PC-3 (cell line): ENCODE measurements at regions not wholly inside any gene's neighbourhood (a gene's known extent, or its start where the extent isn't known, plus 50 kb on each side); places are given as distances from the start of the nearest gene placed in this dataset.

ENCODE experiments used
- EZH2 ChIP-seq: fragments of 300-600 bp; sonication (generic); IDR thresholded peaks from one replicate; pipeline ENCODE4 v1.6.1; 2017; ENCODE audit warnings: antibody characterized with exemption, mild to moderate bottlenecking, low read length; ENCODE audit not compliant: unreplicated experiment
- EZH2phosphoT487 ChIP-seq: fragments of 300-600 bp; sonication (generic); IDR thresholded peaks from 2 replicates; pipeline ENCODE4 v1.6.1; 2018; ENCODE audit warnings: mild to moderate bottlenecking, antibody characterized with exemption, low read length, borderline replicate concordance
- TF ChIP-seq, protein P1 (sequence below): fragments of 300-600 bp; sonication (generic); conservative IDR thresholded peaks from 2 replicates; pipeline ENCODE4 v1.5.1; 2017; ENCODE audit warnings: antibody characterized with exemption, low read depth, mild to moderate bottlenecking, low read length

DNA sequence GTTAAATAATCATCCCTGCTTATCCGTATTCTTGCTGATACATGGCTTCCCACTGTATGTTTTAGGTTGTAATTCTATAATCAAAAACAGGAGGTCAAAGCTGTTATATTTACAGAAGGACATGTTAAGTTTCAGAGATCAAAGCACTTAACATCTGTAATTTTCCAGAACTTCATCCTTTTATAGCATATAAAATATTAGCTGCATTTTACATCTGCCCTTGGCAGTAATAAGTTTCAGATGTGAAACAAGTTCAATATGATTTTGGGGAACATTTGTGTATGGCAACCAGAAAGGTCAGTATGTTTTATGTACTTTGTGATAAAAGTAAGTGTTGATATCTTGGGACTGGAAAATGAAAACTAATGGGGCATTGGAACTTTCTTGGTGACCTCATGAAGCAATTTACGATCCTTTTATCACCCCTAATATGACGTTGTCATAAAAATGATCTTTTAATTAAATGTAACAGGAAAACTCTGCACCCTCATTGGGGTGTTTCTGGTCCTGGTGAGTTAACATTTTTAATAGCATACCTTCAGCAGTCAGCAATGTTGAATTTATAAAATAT lies 449.6 kb downstream of the GPATCH2 start:
- TF ChIP-seq, protein P1, sequence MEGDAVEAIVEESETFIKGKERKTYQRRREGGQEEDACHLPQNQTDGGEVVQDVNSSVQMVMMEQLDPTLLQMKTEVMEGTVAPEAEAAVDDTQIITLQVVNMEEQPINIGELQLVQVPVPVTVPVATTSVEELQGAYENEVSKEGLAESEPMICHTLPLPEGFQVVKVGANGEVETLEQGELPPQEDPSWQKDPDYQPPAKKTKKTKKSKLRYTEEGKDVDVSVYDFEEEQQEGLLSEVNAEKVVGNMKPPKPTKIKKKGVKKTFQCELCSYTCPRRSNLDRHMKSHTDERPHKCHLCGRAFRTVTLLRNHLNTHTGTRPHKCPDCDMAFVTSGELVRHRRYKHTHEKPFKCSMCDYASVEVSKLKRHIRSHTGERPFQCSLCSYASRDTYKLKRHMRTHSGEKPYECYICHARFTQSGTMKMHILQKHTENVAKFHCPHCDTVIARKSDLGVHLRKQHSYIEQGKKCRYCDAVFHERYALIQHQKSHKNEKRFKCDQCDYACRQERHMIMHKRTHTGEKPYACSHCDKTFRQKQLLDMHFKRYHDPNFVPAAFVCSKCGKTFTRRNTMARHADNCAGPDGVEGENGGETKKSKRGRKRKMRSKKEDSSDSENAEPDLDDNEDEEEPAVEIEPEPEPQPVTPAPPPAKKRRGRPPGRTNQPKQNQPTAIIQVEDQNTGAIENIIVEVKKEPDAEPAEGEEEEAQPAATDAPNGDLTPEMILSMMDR = no peak
- TF ChIP-seq EZH2 (no peak), EZH2phosphoT487 (no peak)
